ENCODE measurements at regions not wholly inside any gene's neighbourhood (a gene's known extent, or its start where the extent isn't known, plus 50 kb on each side); places are given as distances from the start of the nearest gene placed in this dataset.

DNA sequence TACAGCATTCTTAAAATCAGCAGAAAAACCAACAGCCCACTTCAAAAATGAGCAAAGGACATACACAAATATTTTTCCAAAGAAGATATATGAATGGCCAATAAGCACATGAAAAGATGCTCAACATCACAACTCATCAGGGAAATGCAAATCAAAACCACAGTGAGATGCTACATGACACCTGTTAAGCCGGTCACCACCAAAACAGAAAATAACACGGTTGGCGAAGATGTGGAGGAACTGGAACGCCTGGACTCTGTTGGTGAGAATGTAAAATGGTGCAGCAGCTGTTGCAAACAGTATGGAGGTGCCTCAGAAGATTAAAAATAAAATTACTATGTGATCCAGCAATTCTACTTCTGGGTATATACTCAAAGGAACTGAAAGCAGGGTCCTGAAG is 184.8 kb downstream of the INHBB start:
- H3K27me3 Mint-ChIP-seq (ENCODE audit: low read depth, poor library complexity): peaks cover 79% of the 10 kb centered on the region
- no peaks in the 10 kb centered on the region for H3K36me3 Mint-ChIP-seq (ENCODE audit: low read depth)
- H3K27ac Mint-ChIP-seq: no peak overlapping the region
- DNase-seq: no peak
- no peak for TF ChIP-seq CTCF (IDR thresholded peaks at IDR 0.05)
- peaks cover 22% of the 10 kb centered on the region for H3K9me3 Mint-ChIP-seq
- no peak overlapping the region for H3K4me3 Mint-ChIP-seq
- H3K4me1 Mint-ChIP-seq: peaks cover 11% of the 10 kb centered on the region

- Mint-ChIP-seq H3K4me1 (peaks cover 7% of the 10 kb centered on the region), H3K36me3 (ENCODE audit: low read depth) (no peaks in the 10 kb centered on the region), H3K27me3 (ENCODE audit: low read depth, poor library complexity) (peaks cover 80% of the 10 kb centered on the region), H3K9me3 (peaks cover 22% of the 10 kb centered on the region), H3K4me3 (no peak overlapping the region), H3K27ac (no peak overlapping the region)
- no peak for DNase-seq
- TF ChIP-seq CTCF (IDR thresholded peaks at IDR 0.05): no peak
These were observed 185.4 kb downstream of the INHBB start for GRCh38 chr2:120531365-120531764.

DNA sequence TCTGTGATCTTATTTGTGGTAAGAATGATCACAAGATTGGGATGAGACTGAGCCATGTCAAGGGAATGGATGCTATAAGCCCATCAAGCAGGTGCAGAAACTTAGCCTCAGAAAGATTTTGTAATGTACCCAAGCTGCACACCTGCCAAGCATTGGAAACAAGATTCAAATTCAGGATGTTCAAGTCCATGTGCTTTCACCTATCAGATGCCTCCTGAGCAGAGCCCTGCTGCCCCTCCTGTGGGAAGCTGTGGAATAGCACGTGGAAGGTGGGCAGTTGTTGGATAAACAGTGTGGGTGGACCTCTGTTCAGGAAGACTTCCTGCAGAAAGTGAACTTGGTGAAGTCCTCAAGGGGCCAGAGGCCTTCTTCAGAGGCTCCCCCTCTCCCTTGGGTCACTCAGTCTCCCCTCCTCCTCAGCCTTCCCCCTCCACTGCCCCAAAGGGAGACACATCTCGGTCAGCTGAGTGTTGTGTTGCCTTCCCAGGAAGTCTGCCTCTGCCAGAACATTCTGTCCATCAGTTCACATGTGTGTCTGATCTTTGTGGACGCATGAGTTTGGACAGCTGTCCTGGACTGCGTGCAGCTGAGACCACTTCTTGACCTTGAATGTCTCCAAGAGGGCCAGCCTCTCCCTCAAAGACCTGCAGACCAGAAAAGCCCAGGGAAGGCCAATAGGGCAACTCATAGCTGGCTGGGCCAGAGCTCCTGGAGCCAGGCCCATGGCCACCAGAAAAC is 186.1 kb downstream of the INHBB start:
- H3K4me3 Mint-ChIP-seq: no peak overlapping the region
- peaks cover 6% of the 10 kb centered on the region for H3K4me1 Mint-ChIP-seq
- peaks cover 22% of the 10 kb centered on the region for H3K9me3 Mint-ChIP-seq
- H3K27me3 Mint-ChIP-seq (ENCODE audit: low read depth, poor library complexity): peaks cover 83% of the 10 kb centered on the region
- no peak for DNase-seq
- no peaks in the 10 kb centered on the region for H3K36me3 Mint-ChIP-seq (ENCODE audit: low read depth)
- TF ChIP-seq CTCF (IDR thresholded peaks at IDR 0.05): no peak
- no peak overlapping the region for H3K27ac Mint-ChIP-seq

GRCh38 chr2:120533625-120534024 is 187.7 kb downstream of the INHBB start:
- DNase-seq: no peak
- no peak overlapping the region for H3K27ac Mint-ChIP-seq
- no peaks in the 10 kb centered on the region for H3K36me3 Mint-ChIP-seq (ENCODE audit: low read depth)

DNA sequence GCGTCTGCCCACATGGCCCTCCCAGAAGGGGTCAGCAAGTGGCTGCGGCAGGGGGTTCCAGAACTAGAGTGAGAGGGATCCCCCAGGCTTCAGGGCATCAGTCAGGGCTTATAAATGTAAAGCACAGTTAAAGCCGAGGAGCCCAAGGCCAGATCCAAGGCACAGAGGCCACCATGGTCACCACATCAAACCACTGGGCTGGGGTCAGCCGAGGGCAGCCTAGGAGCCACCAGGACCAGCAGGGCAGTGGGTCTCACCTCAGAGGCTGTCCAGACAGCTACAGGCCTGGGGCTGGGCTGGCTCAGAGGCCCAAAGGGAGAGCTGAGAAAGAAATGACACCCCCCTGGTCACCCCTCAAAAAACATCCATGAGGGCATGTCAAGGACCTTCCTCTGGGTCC is 188.5 kb downstream of the INHBB start:
- Mint-ChIP-seq H3K27me3 (ENCODE audit: low read depth, poor library complexity) (peaks cover 80% of the 10 kb centered on the region), H3K9me3 (peaks cover 22% of the 10 kb centered on the region), H3K36me3 (ENCODE audit: low read depth) (no peaks in the 10 kb centered on the region), H3K27ac (no peak overlapping the region), H3K4me3 (no peak overlapping the region), H3K4me1 (peaks cover 12% of the 10 kb centered on the region)
- TF ChIP-seq CTCF (IDR thresholded peaks at IDR 0.05): no peak
- DNase-seq: no peak

More at GRCh38 chr2:120533625-120534024, 187.7 kb downstream of the INHBB start:
- peaks cover 4% of the 10 kb centered on the region for H3K4me1 Mint-ChIP-seq
- H3K4me3 Mint-ChIP-seq: no peak overlapping the region
- no peak for TF ChIP-seq CTCF (IDR thresholded peaks at IDR 0.05)
- peaks cover 22% of the 10 kb centered on the region for H3K9me3 Mint-ChIP-seq
- H3K27me3 Mint-ChIP-seq (ENCODE audit: low read depth, poor library complexity): peaks cover 80% of the 10 kb centered on the region

GRCh38 chr2:120535081-120535480 is 189.1 kb downstream of the INHBB start:
- DNase-seq: no peak
- Mint-ChIP-seq H3K4me1 (peaks cover 19% of the 10 kb centered on the region), H3K9me3 (peaks cover 17% of the 10 kb centered on the region), H3K27ac (no peak overlapping the region), H3K36me3 (ENCODE audit: low read depth) (no peaks in the 10 kb centered on the region), H3K4me3 (no peak overlapping the region), H3K27me3 (ENCODE audit: low read depth, poor library complexity) (peaks cover 76% of the 10 kb centered on the region)
- no peak for TF ChIP-seq CTCF (IDR thresholded peaks at IDR 0.05)
